ENCODE measurements at regions not wholly inside any gene's neighbourhood (a gene's known extent, or its start where the extent isn't known, plus 50 kb on each side); places are given as distances from the start of the nearest gene placed in this dataset.

DNA sequence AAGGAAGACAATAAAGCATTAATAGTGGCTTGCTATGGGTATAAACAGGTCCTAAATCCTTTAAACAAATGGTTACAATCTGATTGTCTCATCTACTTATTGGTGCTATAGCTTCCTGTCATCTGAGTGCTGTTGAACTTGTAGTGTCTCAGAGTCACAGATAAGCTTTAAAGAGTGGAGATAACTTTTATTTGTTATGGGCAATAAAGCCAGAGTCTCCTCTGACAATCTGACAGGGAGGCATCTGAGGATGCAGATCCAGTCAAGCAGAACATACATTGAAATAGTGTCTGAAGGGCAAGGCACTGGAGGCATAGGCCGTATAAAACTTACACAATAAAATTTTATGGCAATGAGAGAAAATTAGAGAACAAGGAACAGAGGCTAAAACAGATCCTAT, 1132.4 kb upstream of the CDH2 start (continued):
- TF ChIP-seq, protein P1, sequence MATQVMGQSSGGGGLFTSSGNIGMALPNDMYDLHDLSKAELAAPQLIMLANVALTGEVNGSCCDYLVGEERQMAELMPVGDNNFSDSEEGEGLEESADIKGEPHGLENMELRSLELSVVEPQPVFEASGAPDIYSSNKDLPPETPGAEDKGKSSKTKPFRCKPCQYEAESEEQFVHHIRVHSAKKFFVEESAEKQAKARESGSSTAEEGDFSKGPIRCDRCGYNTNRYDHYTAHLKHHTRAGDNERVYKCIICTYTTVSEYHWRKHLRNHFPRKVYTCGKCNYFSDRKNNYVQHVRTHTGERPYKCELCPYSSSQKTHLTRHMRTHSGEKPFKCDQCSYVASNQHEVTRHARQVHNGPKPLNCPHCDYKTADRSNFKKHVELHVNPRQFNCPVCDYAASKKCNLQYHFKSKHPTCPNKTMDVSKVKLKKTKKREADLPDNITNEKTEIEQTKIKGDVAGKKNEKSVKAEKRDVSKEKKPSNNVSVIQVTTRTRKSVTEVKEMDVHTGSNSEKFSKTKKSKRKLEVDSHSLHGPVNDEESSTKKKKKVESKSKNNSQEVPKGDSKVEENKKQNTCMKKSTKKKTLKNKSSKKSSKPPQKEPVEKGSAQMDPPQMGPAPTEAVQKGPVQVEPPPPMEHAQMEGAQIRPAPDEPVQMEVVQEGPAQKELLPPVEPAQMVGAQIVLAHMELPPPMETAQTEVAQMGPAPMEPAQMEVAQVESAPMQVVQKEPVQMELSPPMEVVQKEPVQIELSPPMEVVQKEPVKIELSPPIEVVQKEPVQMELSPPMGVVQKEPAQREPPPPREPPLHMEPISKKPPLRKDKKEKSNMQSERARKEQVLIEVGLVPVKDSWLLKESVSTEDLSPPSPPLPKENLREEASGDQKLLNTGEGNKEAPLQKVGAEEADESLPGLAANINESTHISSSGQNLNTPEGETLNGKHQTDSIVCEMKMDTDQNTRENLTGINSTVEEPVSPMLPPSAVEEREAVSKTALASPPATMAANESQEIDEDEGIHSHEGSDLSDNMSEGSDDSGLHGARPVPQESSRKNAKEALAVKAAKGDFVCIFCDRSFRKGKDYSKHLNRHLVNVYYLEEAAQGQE (IDR thresholded peaks at IDR 0.05; ENCODE audit: low read depth, low read length): no peak
- TF ChIP-seq ZSCAN29 (IDR thresholded peaks at IDR 0.05): no peak
- no peak for TF ChIP-seq DPF2 (IDR thresholded peaks at IDR 0.05)
- TF ChIP-seq SPI1 (IDR thresholded peaks at IDR 0.05; ENCODE audit: borderline replicate concordance, insufficient read depth, low read depth, low read length): no peak
- TF ChIP-seq SIX5 (IDR thresholded peaks at IDR 0.05; ENCODE audit: low read depth, low read length, severe bottlenecking): no peak
- no peak for TF ChIP-seq CBX3 (IDR thresholded peaks at IDR 0.05; ENCODE audit: borderline replicate concordance, low read depth)
- TF ChIP-seq WRNIP1 (IDR thresholded peaks at IDR 0.05; ENCODE audit: borderline replicate concordance, low read depth, low read length): no peak
- TF ChIP-seq ESRRA (IDR thresholded peaks at IDR 0.05; ENCODE audit: low read length): no peak

DNA sequence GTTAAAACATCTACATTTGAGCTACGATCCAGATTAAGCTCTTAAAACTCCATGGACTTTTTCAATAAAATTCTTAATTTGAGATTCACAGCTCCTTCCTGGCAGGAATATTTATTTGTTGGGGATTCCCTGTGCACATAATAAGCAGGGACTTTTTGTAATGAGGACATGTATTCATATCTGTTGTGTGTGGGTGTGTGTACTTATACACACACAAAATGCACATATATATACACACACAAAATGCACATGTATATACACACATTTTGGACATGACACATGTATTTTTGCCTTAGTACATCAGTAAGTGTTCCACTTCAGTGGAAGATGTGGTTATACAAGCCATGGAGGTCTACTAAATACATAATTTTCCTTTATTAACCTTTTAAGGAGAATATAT, 1131.1 kb upstream of the CDH2 start:
- 0% methylated on average over 1 of the region's 1 CpG for WGBS (ENCODE audit: insufficient coverage, insufficient replicate concordance, low lambda C conversion rate, missing lambda C conversion rate)
- intact Hi-C loops (cut with micrococcal nuclease; ENCODE audit: unreplicated experiment): no loop called here
- no peak for TF ChIP-seq PAX5 (IDR thresholded peaks at IDR 0.05; ENCODE audit: borderline replicate concordance, low read depth, low read length)
- no peak for TF ChIP-seq SREBF1 (IDR thresholded peaks at IDR 0.05; ENCODE audit: low read length)
- TF ChIP-seq SP1 (IDR thresholded peaks at IDR 0.05; ENCODE audit: low read depth, low read length): no peak
- TF ChIP-seq, protein P2, sequence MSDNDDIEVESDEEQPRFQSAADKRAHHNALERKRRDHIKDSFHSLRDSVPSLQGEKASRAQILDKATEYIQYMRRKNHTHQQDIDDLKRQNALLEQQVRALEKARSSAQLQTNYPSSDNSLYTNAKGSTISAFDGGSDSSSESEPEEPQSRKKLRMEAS (IDR thresholded peaks at IDR 0.05; ENCODE audit: low read depth, low read length): no peak
- no peak for TF ChIP-seq FOXK2 (IDR thresholded peaks at IDR 0.05)
- TF ChIP-seq, protein P3, sequence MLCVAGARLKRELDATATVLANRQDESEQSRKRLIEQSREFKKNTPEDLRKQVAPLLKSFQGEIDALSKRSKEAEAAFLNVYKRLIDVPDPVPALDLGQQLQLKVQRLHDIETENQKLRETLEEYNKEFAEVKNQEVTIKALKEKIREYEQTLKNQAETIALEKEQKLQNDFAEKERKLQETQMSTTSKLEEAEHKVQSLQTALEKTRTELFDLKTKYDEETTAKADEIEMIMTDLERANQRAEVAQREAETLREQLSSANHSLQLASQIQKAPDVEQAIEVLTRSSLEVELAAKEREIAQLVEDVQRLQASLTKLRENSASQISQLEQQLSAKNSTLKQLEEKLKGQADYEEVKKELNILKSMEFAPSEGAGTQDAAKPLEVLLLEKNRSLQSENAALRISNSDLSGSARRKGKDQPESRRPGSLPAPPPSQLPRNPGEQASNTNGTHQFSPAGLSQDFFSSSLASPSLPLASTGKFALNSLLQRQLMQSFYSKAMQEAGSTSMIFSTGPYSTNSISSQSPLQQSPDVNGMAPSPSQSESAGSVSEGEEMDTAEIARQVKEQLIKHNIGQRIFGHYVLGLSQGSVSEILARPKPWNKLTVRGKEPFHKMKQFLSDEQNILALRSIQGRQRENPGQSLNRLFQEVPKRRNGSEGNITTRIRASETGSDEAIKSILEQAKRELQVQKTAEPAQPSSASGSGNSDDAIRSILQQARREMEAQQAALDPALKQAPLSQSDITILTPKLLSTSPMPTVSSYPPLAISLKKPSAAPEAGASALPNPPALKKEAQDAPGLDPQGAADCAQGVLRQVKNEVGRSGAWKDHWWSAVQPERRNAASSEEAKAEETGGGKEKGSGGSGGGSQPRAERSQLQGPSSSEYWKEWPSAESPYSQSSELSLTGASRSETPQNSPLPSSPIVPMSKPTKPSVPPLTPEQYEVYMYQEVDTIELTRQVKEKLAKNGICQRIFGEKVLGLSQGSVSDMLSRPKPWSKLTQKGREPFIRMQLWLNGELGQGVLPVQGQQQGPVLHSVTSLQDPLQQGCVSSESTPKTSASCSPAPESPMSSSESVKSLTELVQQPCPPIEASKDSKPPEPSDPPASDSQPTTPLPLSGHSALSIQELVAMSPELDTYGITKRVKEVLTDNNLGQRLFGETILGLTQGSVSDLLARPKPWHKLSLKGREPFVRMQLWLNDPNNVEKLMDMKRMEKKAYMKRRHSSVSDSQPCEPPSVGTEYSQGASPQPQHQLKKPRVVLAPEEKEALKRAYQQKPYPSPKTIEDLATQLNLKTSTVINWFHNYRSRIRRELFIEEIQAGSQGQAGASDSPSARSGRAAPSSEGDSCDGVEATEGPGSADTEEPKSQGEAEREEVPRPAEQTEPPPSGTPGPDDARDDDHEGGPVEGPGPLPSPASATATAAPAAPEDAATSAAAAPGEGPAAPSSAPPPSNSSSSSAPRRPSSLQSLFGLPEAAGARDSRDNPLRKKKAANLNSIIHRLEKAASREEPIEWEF (IDR thresholded peaks at IDR 0.05; ENCODE audit: insufficient replicate concordance, low read depth, low read length): no peak
- no peak for TF ChIP-seq PAX8 (IDR thresholded peaks at IDR 0.05)

More for the DNA sequence above, 1131.1 kb upstream of the CDH2 start:
- FAIRE-seq (no peak), ATAC-seq (no peak), DNase-seq (ENCODE audit: low read depth, low spot score) (no peak)
- Histone ChIP-seq H3K4me1 (ENCODE audit: control insufficient read depth, insufficient read depth, low read length) (no peaks in the 10 kb centered on the region), H3K4me3 (no peak overlapping the region), H3K9me3 (replicated peaks; ENCODE audit: control insufficient read depth, insufficient read depth, low read length) (no peaks in the 10 kb centered on the region), H3K79me2 (ENCODE audit: control insufficient read depth, insufficient read depth, low read length) (no peaks in the 10 kb centered on the region), H2AFZ (ENCODE audit: control insufficient read depth, low read depth, low read length) (no peak overlapping the region), H3K36me3 (ENCODE audit: control insufficient read depth in 2 of 2, insufficient read depth in 2 of 2, low read length in 1 of 2) (no peaks in the 10 kb centered on the region), H3K4me2 (ENCODE audit: control insufficient read depth, insufficient read depth) (no peak overlapping the region), H3K9ac (ENCODE audit: control insufficient read depth, insufficient read depth, low read length) (no peak overlapping the region), H4K20me1 (ENCODE audit: control insufficient read depth, insufficient read depth) (no peaks in the 10 kb centered on the region), H3K27ac (ENCODE audit: control insufficient read depth, insufficient read depth) (no peak overlapping the region), H3K27me3 (replicated peaks in 1 of 2; ENCODE audit: control insufficient read depth in 2 of 2, insufficient read depth in 2 of 2, low read length in 1 of 2) (no peaks in the 10 kb centered on the region)
- ChIA-PET RAD21 (ENCODE audit: unreplicated experiment) (no interaction called here), CTCF (no interaction called here), POLR2A (no interaction called here), SMC1A (ENCODE audit: uncharacterized antibody, unreplicated experiment) (no interaction called here)
- no TSS peak for BruUV-seq (replicated peaks)
- in situ Hi-C loops (cut with MboI): no loop called here
